Transverse colon (tissue), 4 donors: ENCODE measurements at regions not wholly inside any gene's neighbourhood (a gene's known extent, or its start where the extent isn't known, plus 50 kb on each side); places are given as distances from the start of the nearest gene placed in this dataset.

ENCODE experiments used
- DNase-seq: peaks from one replicate; pipeline ENCODE4 v3.0.0-alpha.2; 2019
- H3K27ac ChIP-seq, 4 donors: fragments of 200-600 bp; sonication (generic); 2 replicates each; pipeline ENCODE4 v1.5.1; 2016 to 2018; ENCODE audit warnings: inconsistent platforms in 4 of 4
- H3K27me3 ChIP-seq: fragments of 200-600 bp; sonication (generic); 2 replicates; pipeline ENCODE4 v1.5.1; 2017; ENCODE audit warnings: inconsistent platforms
- H3K36me3 ChIP-seq, 4 donors: fragments of 200-600 bp; sonication (generic); 2 replicates each; pipeline ENCODE4 v1.5.1; 2017 to 2019; ENCODE audit warnings: inconsistent platforms in 4 of 4
- H3K4me1 ChIP-seq, 4 donors: fragments of 200-600 bp; sonication (generic); 2 replicates each; pipeline ENCODE4 v1.5.1; 2017 to 2020; ENCODE audit warnings: inconsistent platforms in 4 of 4
- H3K4me3 ChIP-seq, 4 donors: fragments of 200-600 bp; sonication (generic); 1 replicate in 1 of 4; 2 replicates in 3 of 4; pipeline versions ENCODE4 v1.5.1 to v1.6.1; 2017 to 2019; ENCODE audit warnings: inconsistent platforms in 4 of 4
- H3K9me3 ChIP-seq, 2 donors: fragments of 200-600 bp; sonication (generic); 2 replicates each; pipeline ENCODE4 v1.5.1; 2017 to 2019; ENCODE audit warnings: inconsistent platforms in 2 of 2
- CTCF ChIP-seq, 5 experiments: fragments of 200-600 bp in 3 of 5; fragments of 450-650 bp in 2 of 5; sonication (generic) in 3 of 5; IDR thresholded peaks; 1 replicate in 2 of 5; 2 replicates in 3 of 5; pipeline ENCODE4 v1.5.1; 2016 to 2017; ENCODE audit warnings: antibody characterized with exemption in 5 of 5, inconsistent platforms in 3 of 5, mild to moderate bottlenecking in 2 of 5, moderate library complexity in 1 of 5
- EP300 ChIP-seq: sonication (generic); formaldehyde crosslinking; IDR thresholded peaks from one replicate; pipeline ENCODE4 v1.6.1; 2017; ENCODE audit warnings: antibody characterized with exemption, low read depth
- POLR2A ChIP-seq: fragments of 450-650 bp; IDR thresholded peaks from one replicate; pipeline ENCODE4 v1.6.1; 2016; ENCODE audit warnings: antibody characterized with exemption, mild to moderate bottlenecking, moderate library complexity
- POLR2AphosphoS5 ChIP-seq, 3 donors: sonication (generic); formaldehyde crosslinking; IDR thresholded peaks; one replicate each; pipeline ENCODE4 v1.6.1; 2016; ENCODE audit warnings: antibody characterized with exemption in 3 of 3
- WGBS, 2 donors: methylation state at CpG; one replicate each; pipeline ENCODE4 v1.1.5; 2018; ENCODE audit warnings: low coverage in 1 of 2; 5-methylcytosine and 5-hydroxymethylcytosine counted together
- in situ Hi-C, 4 donors: fragments of 200-750 bp; cut with MboI; loops; one replicate each; pipeline versions ENCODE4 v1.15.0 to v1.15.1; 2017; ENCODE audit warnings: low sequenced_read_pairs in 3 of 4, low pct_ligation_motif_present in 1 of 4, low pct_unique_long_range_greater_than_20kb in 1 of 4
- intact Hi-C: fragments of 100-400 bp; cut with DNase I; formaldehyde crosslinking; loops from one replicate; pipeline ENCODE4 v1.15.1; 2023; ENCODE audit warnings: low total_unique reads

- intact Hi-C loops (no loop called here), in situ Hi-C loops (no loop called here)
- peaks cover 0 to 17% (median 5%) of the 10 kb centered on the region in 4 donors for H3K4me1 ChIP-seq
- no peak for TF ChIP-seq CTCF (IDR thresholded peaks at IDR 0.05)
- TF ChIP-seq POLR2A = no peak
- no peak for TF ChIP-seq EP300
- TF ChIP-seq POLR2AphosphoS5 (IDR thresholded peaks at IDR 0.05) = no peak
- DNase-seq = no peak
- 90 to 93% methylated on average over 3 of the region's 3 CpGs for WGBS, 2 donors
- no peaks in the 10 kb centered on the region for H3K27me3 ChIP-seq
- no peaks in the 10 kb centered on the region for H3K36me3 ChIP-seq
- no peak overlapping the region for H3K4me3 ChIP-seq
- H3K27ac ChIP-seq = no peak overlapping the region
- no peaks in the 10 kb centered on the region for H3K9me3 ChIP-seq
Measured at GRCh38 chr7:82696631-82697030, 253.1 kb upstream of the CACNA2D1 start.

GRCh38 chr7:82694022-82694421 lies 250.4 kb upstream of the CACNA2D1 start:
- no peaks in the 10 kb centered on the region for H3K9me3 ChIP-seq
- no peak for DNase-seq
- in situ Hi-C loops (no loop called here), intact Hi-C loops (no loop called here)
- TF ChIP-seq POLR2A (no peak), CTCF (IDR thresholded peaks at IDR 0.05) (no peak), POLR2AphosphoS5 (IDR thresholded peaks at IDR 0.05) (no peak), EP300 (no peak)
- H3K27ac ChIP-seq = no peak overlapping the region
- WGBS, 2 donors = 85 to 92% methylated on average over 5 of the region's 5 CpGs
- no peaks in the 10 kb centered on the region for H3K4me1 ChIP-seq
- H3K4me3 ChIP-seq = no peak overlapping the region
- H3K36me3 ChIP-seq = no peaks in the 10 kb centered on the region
- no peaks in the 10 kb centered on the region for H3K27me3 ChIP-seq

- no peak for DNase-seq
- WGBS, 2 donors = 91 to 96% methylated on average over 6 to 7 of the region's 7 CpGs
- Histone ChIP-seq H3K9me3 (no peaks in the 10 kb centered on the region), H3K36me3 (no peaks in the 10 kb centered on the region), H3K4me1 (no peaks in the 10 kb centered on the region), H3K27me3 (no peaks in the 10 kb centered on the region), H3K27ac (no peak overlapping the region), H3K4me3 (no peak overlapping the region)
- TF ChIP-seq EP300 = no peak
- TF ChIP-seq CTCF (IDR thresholded peaks at IDR 0.05) = no peak
- TF ChIP-seq POLR2AphosphoS5 (IDR thresholded peaks at IDR 0.05) = no peak
- TF ChIP-seq POLR2A = no peak
- intact Hi-C loops (no loop called here), in situ Hi-C loops (no loop called here)
Measured at GRCh38 chr7:82690929-82691328, 247.4 kb upstream of the CACNA2D1 start.

- no peak for DNase-seq
- Histone ChIP-seq H3K9me3 (no peaks in the 10 kb centered on the region), H3K4me3 (no peak overlapping the region), H3K4me1 (no peaks in the 10 kb centered on the region), H3K27me3 (no peaks in the 10 kb centered on the region), H3K27ac (no peak overlapping the region), H3K36me3 (no peaks in the 10 kb centered on the region)
- no peak for TF ChIP-seq CTCF (IDR thresholded peaks at IDR 0.05)
- TF ChIP-seq POLR2A = no peak
- no peak for TF ChIP-seq POLR2AphosphoS5 (IDR thresholded peaks at IDR 0.05)
- TF ChIP-seq EP300 = no peak
- 50 to 73% methylated on average over 1 of the region's 1 CpG for WGBS, 2 donors
- intact Hi-C loops (no loop called here), in situ Hi-C loops (no loop called here)
Measured at GRCh38 chr7:82685214-82685613, 241.6 kb upstream of the CACNA2D1 start.
